ENCODE measurements at regions not wholly inside any gene's neighbourhood (a gene's known extent, or its start where the extent isn't known, plus 50 kb on each side); places are given as distances from the start of the nearest gene placed in this dataset.

GRCh38 chr2:238646803-238647202, 201.1 kb upstream of the TWIST2 start:
- TF ChIP-seq, protein P1, sequence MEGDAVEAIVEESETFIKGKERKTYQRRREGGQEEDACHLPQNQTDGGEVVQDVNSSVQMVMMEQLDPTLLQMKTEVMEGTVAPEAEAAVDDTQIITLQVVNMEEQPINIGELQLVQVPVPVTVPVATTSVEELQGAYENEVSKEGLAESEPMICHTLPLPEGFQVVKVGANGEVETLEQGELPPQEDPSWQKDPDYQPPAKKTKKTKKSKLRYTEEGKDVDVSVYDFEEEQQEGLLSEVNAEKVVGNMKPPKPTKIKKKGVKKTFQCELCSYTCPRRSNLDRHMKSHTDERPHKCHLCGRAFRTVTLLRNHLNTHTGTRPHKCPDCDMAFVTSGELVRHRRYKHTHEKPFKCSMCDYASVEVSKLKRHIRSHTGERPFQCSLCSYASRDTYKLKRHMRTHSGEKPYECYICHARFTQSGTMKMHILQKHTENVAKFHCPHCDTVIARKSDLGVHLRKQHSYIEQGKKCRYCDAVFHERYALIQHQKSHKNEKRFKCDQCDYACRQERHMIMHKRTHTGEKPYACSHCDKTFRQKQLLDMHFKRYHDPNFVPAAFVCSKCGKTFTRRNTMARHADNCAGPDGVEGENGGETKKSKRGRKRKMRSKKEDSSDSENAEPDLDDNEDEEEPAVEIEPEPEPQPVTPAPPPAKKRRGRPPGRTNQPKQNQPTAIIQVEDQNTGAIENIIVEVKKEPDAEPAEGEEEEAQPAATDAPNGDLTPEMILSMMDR (conservative IDR thresholded peaks at IDR 0.05), result no peak
- H3K27ac ChIP-seq, result no peak overlapping the region

GRCh38 chr2:238649123-238649522, 198.8 kb upstream of the TWIST2 start:
- TF ChIP-seq, protein P1 (conservative IDR thresholded peaks at IDR 0.05), result no peak
- no peak overlapping the region for H3K27ac ChIP-seq

GRCh38 chr2:238649936-238650518, 197.9 kb upstream of the TWIST2 start:
- H3K27ac ChIP-seq, result no peak overlapping the region
- TF ChIP-seq, protein P1 (conservative IDR thresholded peaks at IDR 0.05), result no peak

DNA sequence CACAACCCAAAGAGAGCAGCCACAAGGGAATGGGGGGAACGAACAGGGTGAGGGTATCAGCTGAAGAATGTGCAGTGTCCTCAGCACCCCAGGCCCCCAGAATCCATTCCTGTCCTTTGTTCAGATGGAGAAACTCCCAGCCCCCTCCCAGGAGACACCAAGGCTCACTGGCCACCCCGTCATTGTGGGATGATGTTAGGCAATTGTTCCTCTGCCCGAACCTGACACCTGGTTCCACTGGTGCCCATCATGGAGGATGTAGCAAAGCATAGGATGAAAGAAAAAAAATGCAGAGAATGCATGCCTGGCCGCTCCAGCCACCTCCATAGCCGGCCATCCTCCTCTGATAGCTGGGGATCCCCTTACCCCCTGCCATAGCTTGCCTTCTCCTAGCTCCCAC, 197.3 kb upstream of the TWIST2 start:
- TF ChIP-seq, protein P1 (conservative IDR thresholded peaks at IDR 0.05), result no peak
- no peak overlapping the region for H3K27ac ChIP-seq

DNA sequence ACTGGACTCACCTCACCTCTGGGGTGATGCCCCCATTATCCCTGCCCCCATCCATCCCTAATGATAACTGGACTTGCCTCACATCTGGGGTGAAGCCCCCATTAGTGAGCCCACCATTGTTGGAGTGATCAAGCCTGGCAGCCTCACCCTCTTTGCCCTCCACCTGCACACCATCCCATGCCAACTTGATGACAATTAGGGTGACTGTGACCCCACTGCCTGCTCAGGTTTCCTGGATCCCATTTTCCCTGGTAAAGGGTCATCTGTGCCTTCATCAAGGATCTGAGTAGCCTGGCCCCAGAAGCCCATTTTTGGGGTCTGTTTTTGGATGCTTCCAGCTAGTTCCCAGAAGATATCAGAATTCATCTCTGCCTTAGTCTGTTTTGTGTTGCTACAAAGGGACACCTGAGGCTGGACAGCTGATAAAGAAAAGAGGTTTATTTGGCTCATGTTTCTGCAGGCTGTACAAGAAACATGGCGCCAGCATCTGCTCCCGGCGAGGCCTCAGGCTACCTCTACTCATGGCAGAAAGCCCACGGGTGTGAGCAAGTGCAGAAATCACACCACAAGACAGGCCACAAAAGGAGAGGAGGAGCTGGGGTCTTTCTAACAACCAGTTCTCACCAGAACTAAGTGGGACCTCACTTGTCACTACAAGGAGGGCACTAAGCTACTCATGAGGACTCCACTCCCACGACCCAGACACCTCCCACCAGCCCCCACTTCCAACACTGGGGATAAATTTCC, 196.4 kb upstream of the TWIST2 start:
- TF ChIP-seq, protein P1 (conservative IDR thresholded peaks at IDR 0.05), result no peak
- no peak overlapping the region for H3K27ac ChIP-seq

GRCh38 chr2:238652053-238652770, 195.7 kb upstream of the TWIST2 start:
- TF ChIP-seq, protein P1 (conservative IDR thresholded peaks at IDR 0.05), result no peak

GRCh38 chr2:238652771-238653157, 195.1 kb upstream of the TWIST2 start:
- no peak overlapping the region for H3K27ac ChIP-seq
- TF ChIP-seq, protein P1 (conservative IDR thresholded peaks at IDR 0.05), result no peak

More at GRCh38 chr2:238652053-238652770, 195.7 kb upstream of the TWIST2 start:
- H3K27ac ChIP-seq, result no peak overlapping the region
